ACC112 (cell line): ENCODE measurements at regions not wholly inside any gene's neighbourhood (a gene's known extent, or its start where the extent isn't known, plus 50 kb on each side); places are given as distances from the start of the nearest gene placed in this dataset.

Experiments used
- H2AFZ ChIP-seq: fragments of 200-600 bp; sonication (generic); one replicate; pipeline ENCODE4 v1.6.0; 2017; ENCODE audit warnings: antibody characterized with exemption, low read length; ENCODE audit not compliant: unreplicated experiment
- H3K27ac ChIP-seq: fragments of 200-600 bp; sonication (generic); 2 replicates; pipeline ENCODE4 v1.5.1; 2014; ENCODE audit warnings: low read depth, mild to moderate bottlenecking, antibody characterized with exemption, low read length, moderate library complexity
- H3K27me3 ChIP-seq: fragments of 200-600 bp; sonication (generic); 2 replicates; pipeline ENCODE4 v1.6.1; 2014; ENCODE audit warnings: mild to moderate bottlenecking, antibody characterized with exemption, low read length, moderate library complexity, mixed read lengths; ENCODE audit not compliant: insufficient read depth
- H3K36me3 ChIP-seq: fragments of 200-600 bp; sonication (generic); 2 replicates; pipeline ENCODE4 v1.6.1; 2016; ENCODE audit warnings: mild to moderate bottlenecking, antibody characterized with exemption, low read length, moderate library complexity, mixed read lengths; ENCODE audit not compliant: insufficient read depth
- H3K4me1 ChIP-seq: fragments of 200-600 bp; sonication (generic); one replicate; pipeline ENCODE4 v1.6.1; 2016; ENCODE audit warnings: low read length, mixed read lengths; ENCODE audit not compliant: insufficient read depth, unreplicated experiment, control insufficient read depth
- H3K4me3 ChIP-seq: fragments of 200-600 bp; sonication (generic); 2 replicates; pipeline ENCODE4 v1.5.1; 2014; ENCODE audit warnings: mild to moderate bottlenecking, low read depth, low read length
- H3K79me2 ChIP-seq: fragments of 200-600 bp; sonication (generic); one replicate; pipeline ENCODE4 v1.6.0; 2016; ENCODE audit warnings: low read length; ENCODE audit not compliant: control insufficient read depth, unreplicated experiment, insufficient read depth

GRCh38 chr1:234927971-234928640 lies 200.5 kb downstream of the TOMM20 start:
- H3K27ac ChIP-seq = no peak overlapping the region
- no peaks in the 10 kb centered on the region for H3K79me2 ChIP-seq
- H3K27me3 ChIP-seq = no peaks in the 10 kb centered on the region
- H3K4me3 ChIP-seq = no peak overlapping the region
- H3K4me1 ChIP-seq = peaks cover 24% of the 10 kb centered on the region
- no peaks in the 10 kb centered on the region for H3K36me3 ChIP-seq
- no peak overlapping the region for H2AFZ ChIP-seq

DNA sequence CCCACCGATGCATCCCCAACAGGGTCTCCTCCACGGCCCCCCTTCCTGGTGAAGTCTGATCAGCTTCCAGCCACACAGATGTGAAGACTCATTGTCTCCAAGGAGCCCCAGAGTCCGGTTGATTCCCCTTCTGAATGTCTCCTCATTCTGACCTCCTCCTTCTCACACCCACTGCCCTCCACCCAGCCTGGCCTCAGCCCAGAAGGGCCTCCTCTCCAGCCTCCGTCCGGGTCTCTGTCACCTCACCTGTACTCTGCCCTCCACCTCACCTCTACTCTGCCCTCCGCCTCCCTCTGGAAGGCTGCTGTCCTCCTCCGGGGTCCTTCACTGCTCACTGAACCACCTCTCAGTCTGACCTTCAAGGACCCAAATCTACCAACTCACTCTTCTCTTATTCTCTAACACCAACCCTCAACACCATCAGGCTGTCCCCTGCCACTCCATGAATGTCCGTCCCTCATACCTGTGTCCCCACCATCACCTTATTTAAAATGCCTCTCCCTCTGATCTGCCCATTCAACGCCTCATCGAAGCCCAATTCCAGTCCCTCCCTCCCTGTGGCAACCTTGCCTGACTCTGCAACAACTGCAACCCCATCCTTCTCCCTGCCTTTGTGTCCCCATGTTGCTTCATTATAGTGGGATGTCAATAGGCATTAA lies 201.2 kb downstream of the TOMM20 start:
- Histone ChIP-seq H3K4me3 (no peak overlapping the region), H3K4me1 (peaks cover 18% of the 10 kb centered on the region), H3K27me3 (no peaks in the 10 kb centered on the region), H2AFZ (no peak overlapping the region), H3K79me2 (no peaks in the 10 kb centered on the region), H3K36me3 (no peaks in the 10 kb centered on the region), H3K27ac (no peak overlapping the region)

- Histone ChIP-seq H3K4me1 (peaks cover 18% of the 10 kb centered on the region), H3K27me3 (no peaks in the 10 kb centered on the region), H3K4me3 (peak overlapping the region; percentile 54; the same call in 1 of the 2 replicates), H3K27ac (peak overlapping the region; percentile 83), H2AFZ (no peak overlapping the region), H3K79me2 (no peaks in the 10 kb centered on the region), H3K36me3 (no peaks in the 10 kb centered on the region)
These were observed 201.9 kb downstream of the TOMM20 start for GRCh38 chr1:234926559-234927311.

DNA sequence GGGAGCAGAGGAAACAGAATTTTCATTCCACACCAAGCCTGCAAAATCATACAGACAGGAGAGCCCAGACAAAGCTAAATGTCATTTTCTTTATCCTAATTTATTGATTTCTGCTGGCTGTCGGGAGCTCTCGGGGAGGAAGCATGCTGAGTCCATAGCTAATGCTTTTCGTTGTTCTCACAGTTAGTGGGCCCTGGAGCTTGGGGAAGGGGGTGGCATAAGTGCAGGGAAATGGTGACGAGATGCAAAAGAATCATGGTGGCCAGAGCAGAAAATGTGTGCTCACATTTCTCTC lies 202.4 kb downstream of the TOMM20 start:
- Histone ChIP-seq H3K79me2 (no peaks in the 10 kb centered on the region), H3K27ac (peak overlapping the region; percentile 83), H3K27me3 (no peaks in the 10 kb centered on the region), H3K4me1 (peaks cover 22% of the 10 kb centered on the region), H2AFZ (no peak overlapping the region), H3K4me3 (peak overlapping the region; percentile 54; the same call in 1 of the 2 replicates), H3K36me3 (no peaks in the 10 kb centered on the region)

GRCh38 chr1:234925440-234926263 lies 203.0 kb downstream of the TOMM20 start:
- peak overlapping the region; percentile 54; the same call in 1 of the 2 replicates for H3K4me3 ChIP-seq
- no peaks in the 10 kb centered on the region for H3K36me3 ChIP-seq
- H3K27ac ChIP-seq = peak overlapping the region; percentile 83
- H3K4me1 ChIP-seq = peaks cover 25% of the 10 kb centered on the region
- H3K27me3 ChIP-seq = no peaks in the 10 kb centered on the region
- no peak overlapping the region for H2AFZ ChIP-seq
- no peaks in the 10 kb centered on the region for H3K79me2 ChIP-seq

GRCh38 chr1:234924450-234925355 lies 203.9 kb downstream of the TOMM20 start:
- no peak overlapping the region for H2AFZ ChIP-seq
- H3K4me3 ChIP-seq = no peak overlapping the region
- no peaks in the 10 kb centered on the region for H3K27me3 ChIP-seq
- no peaks in the 10 kb centered on the region for H3K36me3 ChIP-seq
- H3K27ac ChIP-seq = peak overlapping the region; percentile 83
- H3K79me2 ChIP-seq = no peaks in the 10 kb centered on the region
- peaks cover 25% of the 10 kb centered on the region for H3K4me1 ChIP-seq

DNA sequence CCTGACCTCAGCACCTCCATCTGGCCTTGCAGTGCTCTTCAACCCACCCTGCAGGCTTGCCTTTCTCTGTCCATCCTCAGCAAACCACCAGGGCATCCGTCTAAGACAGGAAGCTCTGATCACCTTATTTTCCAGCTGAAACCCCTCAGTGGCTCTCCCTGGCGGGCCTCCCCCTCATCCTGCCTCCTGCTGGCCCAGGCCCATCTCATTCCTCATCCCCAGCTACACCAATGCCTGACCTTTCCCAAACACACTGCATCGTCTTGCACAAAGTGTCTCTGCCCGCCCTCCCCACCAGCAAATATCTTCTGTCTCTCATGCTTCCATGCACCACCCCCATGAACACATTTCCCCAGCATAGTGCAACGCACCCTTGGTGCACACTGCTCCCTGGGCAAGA lies 205.0 kb downstream of the TOMM20 start:
- H3K27me3 ChIP-seq = no peaks in the 10 kb centered on the region
- no peaks in the 10 kb centered on the region for H3K79me2 ChIP-seq
- H3K27ac ChIP-seq = no peak overlapping the region
- peaks cover 33% of the 10 kb centered on the region for H3K4me1 ChIP-seq
- no peaks in the 10 kb centered on the region for H3K36me3 ChIP-seq
- no peak overlapping the region for H2AFZ ChIP-seq
- no peak overlapping the region for H3K4me3 ChIP-seq

DNA sequence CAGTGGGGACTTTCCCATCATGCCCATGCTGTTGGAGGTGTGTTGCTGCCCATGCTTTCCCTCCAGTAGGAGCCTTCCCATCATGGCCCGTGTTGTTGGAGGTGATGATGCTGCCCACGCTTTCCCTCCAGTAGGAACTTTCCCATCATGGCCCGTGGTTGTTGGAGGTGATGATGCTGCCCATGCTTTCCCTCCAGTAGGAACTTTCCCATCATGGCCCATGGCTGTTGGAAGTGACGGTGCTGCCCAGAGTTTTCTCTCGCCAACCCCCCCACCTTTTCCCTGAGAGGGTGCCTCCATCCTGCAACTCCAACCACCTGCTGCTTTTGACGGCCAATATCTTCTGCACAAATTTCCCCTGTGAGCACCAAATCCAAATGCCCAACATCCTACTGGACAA lies 205.7 kb downstream of the TOMM20 start:
- H3K27ac ChIP-seq = no peak overlapping the region
- no peak overlapping the region for H3K4me3 ChIP-seq
- no peak overlapping the region for H2AFZ ChIP-seq
- H3K36me3 ChIP-seq = no peaks in the 10 kb centered on the region
- peaks cover 39% of the 10 kb centered on the region for H3K4me1 ChIP-seq
- H3K27me3 ChIP-seq = no peaks in the 10 kb centered on the region
- H3K79me2 ChIP-seq = no peaks in the 10 kb centered on the region

DNA sequence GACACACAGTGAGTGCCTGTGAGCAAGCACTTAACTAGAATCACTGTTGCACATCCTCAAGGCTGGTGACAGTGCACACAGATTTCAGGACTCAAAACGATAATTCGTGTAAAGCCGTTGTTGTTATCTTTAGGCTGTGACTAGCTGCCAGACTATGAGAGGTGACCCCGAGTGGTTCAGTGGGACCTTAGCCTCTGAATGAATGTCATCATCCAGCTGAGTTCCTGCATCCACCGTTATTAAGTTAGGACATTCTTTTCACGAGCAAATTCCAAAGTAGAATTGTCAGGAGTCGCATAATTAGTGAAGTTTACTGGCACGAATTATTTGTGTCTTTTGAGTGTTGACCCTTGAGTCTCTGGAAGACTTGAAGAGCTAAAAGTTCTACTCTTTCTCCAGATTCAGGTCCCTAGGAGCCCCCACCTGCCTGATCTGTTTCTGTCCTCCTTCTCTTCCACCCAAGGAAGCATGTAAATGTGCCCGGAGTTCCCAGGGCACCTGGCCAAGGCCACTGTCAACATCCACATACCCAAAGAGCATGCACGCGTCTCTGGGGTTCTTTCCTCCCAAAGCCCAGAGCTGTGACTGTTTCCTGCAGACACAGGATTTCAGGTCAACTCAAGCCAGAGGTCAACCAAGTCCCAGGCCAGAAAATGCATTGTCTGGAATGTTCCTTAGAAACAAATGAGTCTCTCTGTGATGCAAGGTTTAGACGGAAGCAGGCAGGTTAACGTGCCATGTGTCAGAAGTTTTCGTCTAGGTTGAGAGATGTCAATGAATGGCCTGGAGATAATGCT lies 207.2 kb downstream of the TOMM20 start:
- no peak overlapping the region for H3K27ac ChIP-seq
- peaks cover 35% of the 10 kb centered on the region for H3K4me1 ChIP-seq
- no peaks in the 10 kb centered on the region for H3K79me2 ChIP-seq
- no peak overlapping the region for H2AFZ ChIP-seq
- no peaks in the 10 kb centered on the region for H3K36me3 ChIP-seq
- H3K27me3 ChIP-seq = no peaks in the 10 kb centered on the region
- H3K4me3 ChIP-seq = no peak overlapping the region
